Mesendoderm (in vitro differentiated cells): ENCODE measurements at regions not wholly inside any gene's neighbourhood (a gene's known extent, or its start where the extent isn't known, plus 50 kb on each side); places are given as distances from the start of the nearest gene placed in this dataset.

Experiments used
- DNase-seq: peaks from one replicate; pipeline ENCODE4 v3.0.0; 2013
- H2AK5ac ChIP-seq: 2 replicates; pipeline ENCODE4 v1.6.1; 2013; ENCODE audit warnings: low read length, inconsistent platforms
- H2BK120ac ChIP-seq: 2 replicates; pipeline ENCODE4 v1.6.1; 2013; ENCODE audit warnings: low read depth, mild to moderate bottlenecking, low read length, moderate library complexity, mixed read lengths
- H2BK15ac ChIP-seq: replicated peaks from 2 replicates; pipeline ENCODE4 v1.6.1; 2013; ENCODE audit warnings: low read depth, mild to moderate bottlenecking, moderate library complexity
- H2BK5ac ChIP-seq: 2 replicates; pipeline ENCODE4 v1.6.1; 2013; ENCODE audit warnings: low read length, inconsistent platforms
- H3K18ac ChIP-seq: 2 replicates; pipeline ENCODE4 v1.6.1; 2013; ENCODE audit warnings: mild to moderate bottlenecking, low read length, mixed read lengths
- H3K23ac ChIP-seq: one replicate; pipeline ENCODE4 v1.6.1; 2013; ENCODE audit warnings: low read length
- H3K27ac ChIP-seq: 2 replicates; pipeline ENCODE4 v1.5.1; 2013; ENCODE audit warnings: low read depth, mild to moderate bottlenecking, inconsistent platforms, low read length, moderate library complexity
- H3K27me3 ChIP-seq: 2 replicates; pipeline ENCODE4 v1.6.1; 2013; ENCODE audit warnings: low read length, control low read depth, mild to moderate bottlenecking, inconsistent platforms; ENCODE audit not compliant: insufficient read depth, poor library complexity
- H3K36me3 ChIP-seq: 2 replicates; pipeline ENCODE4 v1.6.1; 2013; ENCODE audit warnings: low read length, inconsistent platforms; ENCODE audit not compliant: control insufficient read depth, insufficient read depth
- H3K4ac ChIP-seq: one replicate; pipeline ENCODE4 v1.6.1; 2013; ENCODE audit warnings: low read depth, mild to moderate bottlenecking, low read length, moderate library complexity
- H3K4me1 ChIP-seq: 2 replicates; pipeline ENCODE4 v1.6.1; 2013; ENCODE audit warnings: low read depth, low read length, inconsistent platforms; ENCODE audit not compliant: control insufficient read depth
- H3K4me2 ChIP-seq: 2 replicates; pipeline ENCODE4 v1.6.1; 2013; ENCODE audit warnings: low read length
- H3K4me3 ChIP-seq: 2 replicates; pipeline ENCODE4 v1.5.1; 2013; ENCODE audit warnings: mild to moderate bottlenecking, low read length
- H3K56ac ChIP-seq: one replicate; pipeline ENCODE4 v1.6.1; 2013; ENCODE audit warnings: low read length
- H3K79me1 ChIP-seq: 2 replicates; pipeline ENCODE4 v1.6.1; 2013; ENCODE audit warnings: low read length, inconsistent platforms
- H3K79me2 ChIP-seq: 2 replicates; pipeline ENCODE4 v1.6.1; 2013; ENCODE audit warnings: mild to moderate bottlenecking, low read length; ENCODE audit not compliant: control insufficient read depth, insufficient read depth
- H3K9ac ChIP-seq: 2 replicates; pipeline ENCODE4 v1.6.1; 2013; ENCODE audit warnings: low read length, inconsistent platforms
- H4K5ac ChIP-seq: one replicate; pipeline ENCODE4 v1.6.1; 2013; ENCODE audit warnings: low read length
- H4K8ac ChIP-seq: one replicate; pipeline ENCODE4 v1.6.1; 2013; ENCODE audit warnings: low read depth, mild to moderate bottlenecking, control low read depth, low read length, moderate library complexity
- WGBS: extraction: QIAGEN DNeasy Blood & Tissue Kit; methylation state at CpG from one replicate; pipeline ENCODE4 v1.1.7; 2013; ENCODE audit warnings: low lambda C conversion rate, missing lambda C conversion rate; ENCODE audit not compliant: insufficient coverage; ENCODE audit errors: extremely low coverage; 5-methylcytosine and 5-hydroxymethylcytosine counted together

- no peak overlapping the region for H2BK5ac ChIP-seq
- H2BK120ac ChIP-seq, result no peak overlapping the region
- H3K27me3 ChIP-seq, result no peaks in the 10 kb centered on the region
- no peak overlapping the region for H2BK15ac ChIP-seq
- no peaks in the 10 kb centered on the region for H3K79me2 ChIP-seq
- H3K36me3 ChIP-seq, result no peaks in the 10 kb centered on the region
- H3K18ac ChIP-seq, result no peak overlapping the region
- H3K56ac ChIP-seq, result no peak overlapping the region
- H3K4me3 ChIP-seq, result no peak overlapping the region
- H3K79me1 ChIP-seq, result no peaks in the 10 kb centered on the region
- H3K27ac ChIP-seq, result no peak overlapping the region
- H4K8ac ChIP-seq, result no peak overlapping the region
- no peak overlapping the region for H3K4ac ChIP-seq
- H3K4me1 ChIP-seq, result no peaks in the 10 kb centered on the region
- H3K23ac ChIP-seq, result no peak overlapping the region
- no CpG with 5 or more reads among the region's 2 CpGs for WGBS
- no peak overlapping the region for H2AK5ac ChIP-seq
- no peak overlapping the region for H3K9ac ChIP-seq
- no peak overlapping the region for H4K5ac ChIP-seq
- DNase-seq, result peak; percentile 51
- no peak overlapping the region for H3K4me2 ChIP-seq
These were observed 82.9 kb downstream of the ZNF737 start for GRCh38 chr19:20482721-20483120.

DNA sequence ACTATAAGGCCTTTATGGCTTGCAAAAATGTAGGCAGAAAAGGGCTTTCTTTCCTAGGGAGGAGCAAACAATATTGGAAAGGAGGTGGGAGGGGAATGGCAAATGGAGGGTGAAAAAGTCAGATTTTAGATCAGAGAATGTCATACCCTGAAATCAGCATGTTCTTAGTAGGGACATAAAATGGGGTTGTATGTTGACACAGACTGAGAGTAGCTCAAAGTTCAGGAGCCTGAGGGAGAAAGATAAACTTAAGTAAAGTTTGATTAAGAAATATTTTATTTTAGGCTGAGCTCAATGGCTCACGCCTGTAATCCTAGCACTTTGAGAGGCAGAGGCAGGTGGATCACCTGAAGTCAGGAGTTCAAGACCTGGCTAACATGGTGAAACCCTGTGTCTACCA is 83.8 kb downstream of the ZNF737 start:
- H2BK5ac ChIP-seq, result no peak overlapping the region
- H3K79me1 ChIP-seq, result no peaks in the 10 kb centered on the region
- no CpG with 5 or more reads among the region's 1 CpG for WGBS
- no peak overlapping the region for H2BK120ac ChIP-seq
- no peaks in the 10 kb centered on the region for H3K79me2 ChIP-seq
- no peak overlapping the region for H4K5ac ChIP-seq
- H3K4me1 ChIP-seq, result no peaks in the 10 kb centered on the region
- H3K23ac ChIP-seq, result no peak overlapping the region
- no peak overlapping the region for H3K4me2 ChIP-seq
- H3K18ac ChIP-seq, result no peak overlapping the region
- H3K56ac ChIP-seq, result no peak overlapping the region
- no peaks in the 10 kb centered on the region for H3K36me3 ChIP-seq
- no peak overlapping the region for H2BK15ac ChIP-seq
- no peak for DNase-seq
- no peak overlapping the region for H4K8ac ChIP-seq
- H3K4me3 ChIP-seq, result no peak overlapping the region
- H3K27me3 ChIP-seq, result no peaks in the 10 kb centered on the region
- no peak overlapping the region for H2AK5ac ChIP-seq
- H3K9ac ChIP-seq, result no peak overlapping the region
- no peak overlapping the region for H3K4ac ChIP-seq
- H3K27ac ChIP-seq, result no peak overlapping the region

DNA sequence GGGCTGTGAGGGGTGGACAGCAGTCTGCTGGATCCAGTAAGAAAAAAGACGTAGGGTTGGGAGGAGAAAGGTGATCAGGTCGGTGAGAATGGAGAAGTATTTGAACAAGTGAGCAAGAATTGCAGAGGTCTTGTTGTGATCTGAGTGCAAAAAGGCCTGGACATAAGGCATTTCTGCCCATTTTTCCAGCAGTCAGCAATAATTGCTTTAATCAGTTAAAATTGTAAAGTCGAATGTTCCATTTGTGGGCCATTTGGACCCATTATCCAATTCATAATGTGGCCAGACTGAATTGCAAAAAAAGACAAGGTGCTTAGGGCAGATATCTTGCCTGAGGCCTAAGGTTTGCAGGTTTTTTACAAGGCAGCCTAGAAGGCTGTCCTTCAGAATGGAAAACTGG is 86.1 kb downstream of the ZNF737 start:
- no peaks in the 10 kb centered on the region for H3K79me2 ChIP-seq
- no peak overlapping the region for H3K27ac ChIP-seq
- no peaks in the 10 kb centered on the region for H3K79me1 ChIP-seq
- H3K4ac ChIP-seq, result no peak overlapping the region
- H3K27me3 ChIP-seq, result no peaks in the 10 kb centered on the region
- no peak overlapping the region for H3K23ac ChIP-seq
- no peak overlapping the region for H3K56ac ChIP-seq
- no peaks in the 10 kb centered on the region for H3K4me1 ChIP-seq
- H3K4me3 ChIP-seq, result no peak overlapping the region
- DNase-seq, result no peak
- no peak overlapping the region for H3K18ac ChIP-seq
- no CpG with 5 or more reads among the region's 3 CpGs for WGBS
- no peaks in the 10 kb centered on the region for H3K36me3 ChIP-seq
- H2BK5ac ChIP-seq, result no peak overlapping the region
- H4K5ac ChIP-seq, result no peak overlapping the region
- no peak overlapping the region for H3K4me2 ChIP-seq
- H2BK120ac ChIP-seq, result no peak overlapping the region
- H2BK15ac ChIP-seq, result no peak overlapping the region
- no peak overlapping the region for H3K9ac ChIP-seq
- H2AK5ac ChIP-seq, result no peak overlapping the region
- no peak overlapping the region for H4K8ac ChIP-seq

- DNase-seq, result no peak
- Histone ChIP-seq H2BK120ac (no peak overlapping the region), H2AK5ac (no peak overlapping the region), H4K5ac (no peak overlapping the region), H3K4ac (no peak overlapping the region), H3K4me3 (no peak overlapping the region), H3K79me1 (no peaks in the 10 kb centered on the region), H3K4me1 (no peaks in the 10 kb centered on the region), H3K18ac (no peak overlapping the region), H3K79me2 (no peaks in the 10 kb centered on the region), H3K27me3 (no peaks in the 10 kb centered on the region), H3K9ac (no peak overlapping the region), H2BK5ac (no peak overlapping the region), H3K4me2 (no peak overlapping the region), H3K36me3 (no peaks in the 10 kb centered on the region), H3K27ac (no peak overlapping the region), H4K8ac (no peak overlapping the region), H3K56ac (no peak overlapping the region), H2BK15ac (no peak overlapping the region), H3K23ac (no peak overlapping the region)
- WGBS, result no CpG with 5 or more reads among the region's 3 CpGs
These were observed 86.6 kb downstream of the ZNF737 start for GRCh38 chr19:20478936-20479335.

GRCh38 chr19:20472854-20473253 is 92.7 kb downstream of the ZNF737 start:
- Histone ChIP-seq H2BK5ac (no peak overlapping the region), H3K4me1 (no peaks in the 10 kb centered on the region), H2BK15ac (no peak overlapping the region), H3K27me3 (no peaks in the 10 kb centered on the region), H3K18ac (no peak overlapping the region), H4K5ac (no peak overlapping the region), H3K4me2 (no peak overlapping the region), H4K8ac (no peak overlapping the region), H3K79me1 (no peaks in the 10 kb centered on the region), H3K56ac (no peak overlapping the region), H2BK120ac (no peak overlapping the region), H3K4me3 (no peak overlapping the region), H2AK5ac (no peak overlapping the region), H3K4ac (no peak overlapping the region), H3K9ac (no peak overlapping the region), H3K27ac (no peak overlapping the region), H3K79me2 (no peaks in the 10 kb centered on the region), H3K36me3 (no peaks in the 10 kb centered on the region), H3K23ac (no peak overlapping the region)
- no peak for DNase-seq
- WGBS, result no CpG with 5 or more reads among the region's 13 CpGs

- Histone ChIP-seq H3K79me2 (no peaks in the 10 kb centered on the region), H3K36me3 (no peaks in the 10 kb centered on the region), H3K27ac (no peak overlapping the region), H4K5ac (no peak overlapping the region), H4K8ac (no peak overlapping the region), H3K4me2 (no peak overlapping the region), H3K4ac (no peak overlapping the region), H3K79me1 (no peaks in the 10 kb centered on the region), H2BK5ac (no peak overlapping the region), H3K27me3 (no peaks in the 10 kb centered on the region), H2AK5ac (no peak overlapping the region), H3K23ac (no peak overlapping the region), H3K4me1 (no peaks in the 10 kb centered on the region), H2BK120ac (no peak overlapping the region), H3K56ac (no peak overlapping the region), H3K18ac (no peak overlapping the region), H2BK15ac (no peak overlapping the region), H3K9ac (no peak overlapping the region), H3K4me3 (no peak overlapping the region)
- no CpG with 5 or more reads among the region's 4 CpGs for WGBS
- DNase-seq, result no peak
These were observed 94.2 kb downstream of the ZNF737 start for GRCh38 chr19:20471431-20471830.
